ENCODE measurements at regions not wholly inside any gene's neighbourhood (a gene's known extent, or its start where the extent isn't known, plus 50 kb on each side); places are given as distances from the start of the nearest gene placed in this dataset.

DNA sequence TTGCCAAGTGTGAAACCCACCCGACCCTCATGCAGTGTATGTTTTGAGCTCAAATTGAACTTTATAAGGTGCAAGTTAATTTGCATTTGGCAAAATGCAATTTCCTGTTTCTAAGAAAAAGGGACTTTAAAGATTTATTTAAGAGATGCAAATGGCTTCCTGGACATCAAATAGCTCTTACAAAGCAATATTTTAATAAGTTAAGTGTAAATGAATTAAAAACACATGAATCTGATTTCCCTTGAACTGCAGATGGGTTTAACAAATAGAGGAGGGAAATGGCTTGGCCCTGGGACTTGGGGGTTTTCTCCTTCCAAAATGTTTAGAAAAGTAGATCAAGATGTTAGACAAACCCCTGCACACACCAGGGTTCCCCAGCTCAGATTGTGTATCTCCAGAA lies 116.0 kb downstream of the EN1 start:
- intact Hi-C loops (cut with micrococcal nuclease; ENCODE audit: unreplicated experiment) = no loop called here
- no peak overlapping the region for H3K4me3 ChIP-seq (ENCODE audit: low read depth, low read length, poor library complexity, severe bottlenecking)
- TF ChIP-seq, protein P1, sequence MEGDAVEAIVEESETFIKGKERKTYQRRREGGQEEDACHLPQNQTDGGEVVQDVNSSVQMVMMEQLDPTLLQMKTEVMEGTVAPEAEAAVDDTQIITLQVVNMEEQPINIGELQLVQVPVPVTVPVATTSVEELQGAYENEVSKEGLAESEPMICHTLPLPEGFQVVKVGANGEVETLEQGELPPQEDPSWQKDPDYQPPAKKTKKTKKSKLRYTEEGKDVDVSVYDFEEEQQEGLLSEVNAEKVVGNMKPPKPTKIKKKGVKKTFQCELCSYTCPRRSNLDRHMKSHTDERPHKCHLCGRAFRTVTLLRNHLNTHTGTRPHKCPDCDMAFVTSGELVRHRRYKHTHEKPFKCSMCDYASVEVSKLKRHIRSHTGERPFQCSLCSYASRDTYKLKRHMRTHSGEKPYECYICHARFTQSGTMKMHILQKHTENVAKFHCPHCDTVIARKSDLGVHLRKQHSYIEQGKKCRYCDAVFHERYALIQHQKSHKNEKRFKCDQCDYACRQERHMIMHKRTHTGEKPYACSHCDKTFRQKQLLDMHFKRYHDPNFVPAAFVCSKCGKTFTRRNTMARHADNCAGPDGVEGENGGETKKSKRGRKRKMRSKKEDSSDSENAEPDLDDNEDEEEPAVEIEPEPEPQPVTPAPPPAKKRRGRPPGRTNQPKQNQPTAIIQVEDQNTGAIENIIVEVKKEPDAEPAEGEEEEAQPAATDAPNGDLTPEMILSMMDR (conservative IDR thresholded peaks at IDR 0.05; ENCODE audit: low read depth, low read length) = no peak
- H3K9me3 ChIP-seq (ENCODE audit: low read depth, low read length, poor library complexity, severe bottlenecking) = no peaks in the 10 kb centered on the region
- H3K36me3 ChIP-seq (ENCODE audit: insufficient read depth, low read length, poor library complexity, severe bottlenecking) = no peaks in the 10 kb centered on the region
- CTCF ChIA-PET = interaction anchor here (0.6 kb wide), 1 partner anchor 355 kb away, joined by 4 read pairs; no protein-coding TSS in a partner anchor
- H3K27me3 ChIP-seq (replicated peaks; ENCODE audit: insufficient read depth, low read depth, low read length, poor library complexity) = no peaks in the 10 kb centered on the region
- BruUV-seq (replicated peaks) = no TSS peak
- no peak overlapping the region for H3K27ac ChIP-seq (ENCODE audit: low read depth, low read length, poor library complexity, severe bottlenecking)
- no peaks in the 10 kb centered on the region for H3K4me1 ChIP-seq (ENCODE audit: insufficient read depth, low read length, poor library complexity, severe bottlenecking)
- peak; percentile 57 for DNase-seq (ENCODE audit: low spot score)
- POLR2A ChIA-PET (ENCODE audit: low non-redundant PET) = no interaction called here

DNA sequence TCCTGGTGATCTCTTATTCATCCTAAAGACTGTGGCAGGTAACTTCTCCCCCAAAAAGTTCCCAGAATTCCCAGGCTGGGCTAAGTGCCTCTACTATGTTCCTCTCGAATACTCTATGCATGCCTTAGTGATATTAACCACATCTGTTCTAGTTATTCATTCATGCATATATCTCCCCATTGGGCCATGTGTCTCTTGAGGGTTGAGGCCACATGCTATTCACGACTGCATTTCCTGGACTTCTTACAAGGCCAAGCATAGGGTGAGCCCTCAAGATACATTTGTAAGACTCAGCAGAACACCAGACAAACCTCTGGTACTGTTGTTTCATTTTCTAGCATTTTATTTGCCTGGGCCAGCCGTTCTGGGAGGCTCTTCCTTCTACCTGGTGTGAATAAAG lies 117.0 kb downstream of the EN1 start:
- POLR2A ChIA-PET (ENCODE audit: low non-redundant PET) = no interaction called here
- DNase-seq (ENCODE audit: low spot score) = no peak
- Histone ChIP-seq H3K27me3 (replicated peaks; ENCODE audit: insufficient read depth, low read depth, low read length, poor library complexity) (no peaks in the 10 kb centered on the region), H3K27ac (ENCODE audit: low read depth, low read length, poor library complexity, severe bottlenecking) (no peak overlapping the region), H3K4me1 (ENCODE audit: insufficient read depth, low read length, poor library complexity, severe bottlenecking) (no peaks in the 10 kb centered on the region), H3K9me3 (ENCODE audit: low read depth, low read length, poor library complexity, severe bottlenecking) (no peaks in the 10 kb centered on the region), H3K4me3 (ENCODE audit: low read depth, low read length, poor library complexity, severe bottlenecking) (no peak overlapping the region), H3K36me3 (ENCODE audit: insufficient read depth, low read length, poor library complexity, severe bottlenecking) (no peaks in the 10 kb centered on the region)
- TF ChIP-seq EZH2 (IDR thresholded peaks at IDR 0.05; ENCODE audit: borderline replicate concordance, low read depth, low read length, poor library complexity, severe bottlenecking) = no peak
- TF ChIP-seq, protein P1 (conservative IDR thresholded peaks at IDR 0.05; ENCODE audit: low read depth, low read length) = no peak
- intact Hi-C loops (cut with micrococcal nuclease; ENCODE audit: unreplicated experiment) = no loop called here
- no TSS peak for BruUV-seq (replicated peaks)
- CTCF ChIA-PET = no interaction called here

DNA sequence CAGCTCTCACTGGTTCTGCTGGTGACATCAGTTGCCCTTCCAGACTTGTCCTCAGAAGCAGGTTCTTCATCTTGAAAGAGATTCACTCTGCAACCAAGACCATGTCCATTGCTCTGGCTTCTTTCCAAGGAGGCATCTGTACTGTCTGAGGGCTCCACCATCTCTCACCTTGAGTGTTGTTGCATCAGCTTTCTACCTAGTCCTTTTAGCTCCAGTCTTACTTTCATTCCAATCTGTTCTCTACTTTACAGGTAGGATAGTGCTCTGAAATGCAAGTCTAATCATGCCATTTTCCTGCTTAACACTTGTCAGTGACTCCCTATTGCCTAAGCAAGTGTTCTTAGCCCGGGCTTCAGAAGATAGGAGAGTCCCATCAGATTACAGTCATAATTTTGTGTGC lies 117.7 kb downstream of the EN1 start:
- H3K4me3 ChIP-seq (ENCODE audit: low read depth, low read length, poor library complexity, severe bottlenecking) = no peak overlapping the region
- POLR2A ChIA-PET (ENCODE audit: low non-redundant PET) = no interaction called here
- intact Hi-C loops (cut with micrococcal nuclease; ENCODE audit: unreplicated experiment) = no loop called here
- no peaks in the 10 kb centered on the region for H3K36me3 ChIP-seq (ENCODE audit: insufficient read depth, low read length, poor library complexity, severe bottlenecking)
- no peaks in the 10 kb centered on the region for H3K9me3 ChIP-seq (ENCODE audit: low read depth, low read length, poor library complexity, severe bottlenecking)
- TF ChIP-seq, protein P1 (conservative IDR thresholded peaks at IDR 0.05; ENCODE audit: low read depth, low read length) = no peak
- no peak for TF ChIP-seq EZH2 (IDR thresholded peaks at IDR 0.05; ENCODE audit: borderline replicate concordance, low read depth, low read length, poor library complexity, severe bottlenecking)
- CTCF ChIA-PET = no interaction called here
- no peaks in the 10 kb centered on the region for H3K4me1 ChIP-seq (ENCODE audit: insufficient read depth, low read length, poor library complexity, severe bottlenecking)
- BruUV-seq (replicated peaks) = no TSS peak
- no peak overlapping the region for H3K27ac ChIP-seq (ENCODE audit: low read depth, low read length, poor library complexity, severe bottlenecking)
- H3K27me3 ChIP-seq (replicated peaks; ENCODE audit: insufficient read depth, low read depth, low read length, poor library complexity) = no peaks in the 10 kb centered on the region
- no peak for DNase-seq (ENCODE audit: low spot score)

Measured in A673 (cell line).